Tibial artery (tissue), 4 donors: ENCODE measurements at regions not wholly inside any gene's neighbourhood (a gene's known extent, or its start where the extent isn't known, plus 50 kb on each side); places are given as distances from the start of the nearest gene placed in this dataset.

Source experiments
- DNase-seq, 2 donors: peaks; one replicate each; pipeline ENCODE4 v3.0.0-alpha.2; 2019
- H3K27ac ChIP-seq, 2 donors: fragments of 200-600 bp; sonication (generic) in 1 of 2; 1 replicate in 1 of 2; 2 replicates in 1 of 2; pipeline ENCODE4 v1.5.1; 2018 to 2019; ENCODE audit warnings: mild to moderate bottlenecking in 1 of 2
- H3K27me3 ChIP-seq, 2 donors: fragments of 200-600 bp; sonication (generic) in 1 of 2; one replicate each; pipeline versions ENCODE4 v1.5.1 to v1.6.0; 2016 to 2019
- H3K36me3 ChIP-seq, 3 donors: fragments of 200-600 bp; sonication (generic) in 2 of 3; one replicate each; pipeline ENCODE4 v1.5.1; 2016 to 2019; ENCODE audit warnings: mild to moderate bottlenecking in 2 of 3
- H3K4me1 ChIP-seq, 4 donors: fragments of 200-600 bp; sonication (generic) in 2 of 4; 1 replicate in 3 of 4; 2 replicates in 1 of 4; pipeline ENCODE4 v1.5.1; 2016 to 2019
- H3K4me3 ChIP-seq, 2 donors: fragments of 200-600 bp; sonication (generic) in 1 of 2; 1 replicate in 1 of 2; 2 replicates in 1 of 2; pipeline ENCODE4 v1.5.1; 2018 to 2019; ENCODE audit warnings: mild to moderate bottlenecking in 2 of 2
- H3K9me3 ChIP-seq, 3 donors: fragments of 200-600 bp; sonication (generic) in 1 of 3; one replicate each; pipeline ENCODE4 v1.5.1; 2016 to 2019
- CTCF ChIP-seq, 2 experiments: fragments of 200-600 bp in 1 of 2; fragments of 450-650 bp in 1 of 2; IDR thresholded peaks; one replicate each; pipeline ENCODE4 v1.5.1; 2017 to 2019; ENCODE audit warnings: antibody characterized with exemption in 2 of 2, mild to moderate bottlenecking in 1 of 2, moderate library complexity in 1 of 2
- intact Hi-C: fragments of 100-400 bp; cut with DNase I; formaldehyde crosslinking; loops from one replicate; pipeline ENCODE4 v1.15.0; 2023; ENCODE audit warnings: low total_unique reads

- no peaks in the 10 kb centered on the region for H3K9me3 ChIP-seq
- DNase-seq: no peak
- intact Hi-C loops: no loop called here
- H3K4me1 ChIP-seq: no peaks in the 10 kb centered on the region
- no peak overlapping the region for H3K4me3 ChIP-seq
- no peaks in the 10 kb centered on the region for H3K36me3 ChIP-seq
- TF ChIP-seq CTCF (IDR thresholded peaks at IDR 0.05): no peak
- no peak overlapping the region for H3K27ac ChIP-seq
- no peaks in the 10 kb centered on the region for H3K27me3 ChIP-seq
Measured at GRCh38 chr14:35979531-35979930, 153.4 kb downstream of the BRMS1L start.

GRCh38 chr14:35978561-35978960 is 152.4 kb downstream of the BRMS1L start:
- DNase-seq: no peak
- intact Hi-C loops: no loop called here
- no peaks in the 10 kb centered on the region for H3K4me1 ChIP-seq
- no peak overlapping the region for H3K4me3 ChIP-seq
- no peaks in the 10 kb centered on the region for H3K36me3 ChIP-seq
- no peaks in the 10 kb centered on the region for H3K27me3 ChIP-seq
- no peaks in the 10 kb centered on the region for H3K9me3 ChIP-seq
- H3K27ac ChIP-seq: no peak overlapping the region
- no peak for TF ChIP-seq CTCF (IDR thresholded peaks at IDR 0.05)

- no peak for DNase-seq
- Histone ChIP-seq H3K27ac (no peak overlapping the region), H3K4me1 (no peaks in the 10 kb centered on the region), H3K36me3 (no peaks in the 10 kb centered on the region), H3K4me3 (no peak overlapping the region), H3K27me3 (no peaks in the 10 kb centered on the region), H3K9me3 (no peaks in the 10 kb centered on the region)
- intact Hi-C loops: no loop called here
- no peak for TF ChIP-seq CTCF (IDR thresholded peaks at IDR 0.05)
Measured at GRCh38 chr14:35975814-35976213, 149.7 kb downstream of the BRMS1L start.

GRCh38 chr14:35973770-35974169 is 147.6 kb downstream of the BRMS1L start:
- H3K9me3 ChIP-seq: no peaks in the 10 kb centered on the region
- DNase-seq: no peak
- H3K27me3 ChIP-seq: no peaks in the 10 kb centered on the region
- H3K36me3 ChIP-seq: no peaks in the 10 kb centered on the region
- TF ChIP-seq CTCF (IDR thresholded peaks at IDR 0.05): no peak
- no peak overlapping the region for H3K4me3 ChIP-seq
- intact Hi-C loops: no loop called here
- no peak overlapping the region for H3K27ac ChIP-seq
- H3K4me1 ChIP-seq: no peaks in the 10 kb centered on the region

- no peaks in the 10 kb centered on the region for H3K4me1 ChIP-seq
- no peak overlapping the region for H3K4me3 ChIP-seq
- H3K36me3 ChIP-seq: no peaks in the 10 kb centered on the region
- no peak for DNase-seq
- TF ChIP-seq CTCF (IDR thresholded peaks at IDR 0.05): no peak
- intact Hi-C loops: no loop called here
- H3K27me3 ChIP-seq: no peaks in the 10 kb centered on the region
- H3K27ac ChIP-seq: no peak overlapping the region
- H3K9me3 ChIP-seq: no peaks in the 10 kb centered on the region
Measured at GRCh38 chr14:35971965-35972630, 146.0 kb downstream of the BRMS1L start.

GRCh38 chr14:35969310-35969709 is 143.2 kb downstream of the BRMS1L start:
- intact Hi-C loops: no loop called here
- no peaks in the 10 kb centered on the region for H3K27me3 ChIP-seq
- no peaks in the 10 kb centered on the region for H3K36me3 ChIP-seq
- no peak for TF ChIP-seq CTCF (IDR thresholded peaks at IDR 0.05)
- H3K9me3 ChIP-seq: no peaks in the 10 kb centered on the region
- no peak overlapping the region for H3K4me3 ChIP-seq
- H3K4me1 ChIP-seq: no peaks in the 10 kb centered on the region
- no peak overlapping the region for H3K27ac ChIP-seq
- DNase-seq: no peak
